Right lobe of liver (tissue), 4 donors: ENCODE measurements at regions not wholly inside any gene's neighbourhood (a gene's known extent, or its start where the extent isn't known, plus 50 kb on each side); places are given as distances from the start of the nearest gene placed in this dataset.

Source experiments
- POLR2A ChIP-seq: fragments of 450-650 bp; IDR thresholded peaks from one replicate; pipeline ENCODE4 v1.6.1; 2017; ENCODE audit warnings: antibody characterized with exemption, mild to moderate bottlenecking
- TF ChIP-seq, protein P1 (sequence below), 4 donors: fragments of 200-600 bp in 3 of 4; fragments of 450-650 bp in 1 of 4; IDR thresholded peaks; one replicate each; pipeline versions ENCODE4 v1.5.1 to v1.8.0; 2016 to 2022; ENCODE audit warnings: antibody characterized with exemption in 4 of 4, mild to moderate bottlenecking in 2 of 4
- donor health status: DM: no; HTN: no; CAD: no.
- donor health status: DM: no; HTN: no; CAD: no.
- donor health status: DM: no; HTN: yes; CAD: no.

DNA sequence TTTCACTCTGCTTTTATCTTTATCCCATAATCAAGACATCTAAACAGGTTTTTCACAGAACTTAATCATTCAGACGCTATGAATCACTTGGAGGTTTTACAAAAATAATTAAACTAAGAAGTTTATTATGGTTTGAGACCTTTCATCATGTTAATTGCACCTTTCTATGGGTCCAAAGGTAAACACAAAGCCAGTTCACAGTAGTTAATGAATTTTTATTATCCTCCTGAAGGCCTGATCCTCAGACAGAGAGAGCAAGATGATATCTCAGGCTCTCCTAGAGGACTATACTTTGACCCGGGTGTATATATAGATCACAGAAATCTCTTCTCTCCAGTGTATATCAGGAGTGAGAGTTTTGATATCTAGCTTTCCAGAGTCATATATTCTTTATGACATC is 1044.3 kb upstream of the RAG2 start:
- TF ChIP-seq, protein P1, sequence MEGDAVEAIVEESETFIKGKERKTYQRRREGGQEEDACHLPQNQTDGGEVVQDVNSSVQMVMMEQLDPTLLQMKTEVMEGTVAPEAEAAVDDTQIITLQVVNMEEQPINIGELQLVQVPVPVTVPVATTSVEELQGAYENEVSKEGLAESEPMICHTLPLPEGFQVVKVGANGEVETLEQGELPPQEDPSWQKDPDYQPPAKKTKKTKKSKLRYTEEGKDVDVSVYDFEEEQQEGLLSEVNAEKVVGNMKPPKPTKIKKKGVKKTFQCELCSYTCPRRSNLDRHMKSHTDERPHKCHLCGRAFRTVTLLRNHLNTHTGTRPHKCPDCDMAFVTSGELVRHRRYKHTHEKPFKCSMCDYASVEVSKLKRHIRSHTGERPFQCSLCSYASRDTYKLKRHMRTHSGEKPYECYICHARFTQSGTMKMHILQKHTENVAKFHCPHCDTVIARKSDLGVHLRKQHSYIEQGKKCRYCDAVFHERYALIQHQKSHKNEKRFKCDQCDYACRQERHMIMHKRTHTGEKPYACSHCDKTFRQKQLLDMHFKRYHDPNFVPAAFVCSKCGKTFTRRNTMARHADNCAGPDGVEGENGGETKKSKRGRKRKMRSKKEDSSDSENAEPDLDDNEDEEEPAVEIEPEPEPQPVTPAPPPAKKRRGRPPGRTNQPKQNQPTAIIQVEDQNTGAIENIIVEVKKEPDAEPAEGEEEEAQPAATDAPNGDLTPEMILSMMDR (IDR thresholded peaks at IDR 0.05): no peak
- no peak for TF ChIP-seq POLR2A
